CD4-positive, alpha-beta T cell treated with Interleukin-1 beta for 1 hour (primary cell): ENCODE measurements at regions not wholly inside any gene's neighbourhood (a gene's known extent, or its start where the extent isn't known, plus 50 kb on each side); places are given as distances from the start of the nearest gene placed in this dataset.

Experiments used
- DNase-seq, 2 donors: peaks; one replicate each; pipeline ENCODE4 v3.0.0-alpha.2; 2020 to 2022

GRCh38 chr3:34687671-34688070 lies 889.2 kb downstream of the PDCD6IP start:
- no peak for DNase-seq

DNA sequence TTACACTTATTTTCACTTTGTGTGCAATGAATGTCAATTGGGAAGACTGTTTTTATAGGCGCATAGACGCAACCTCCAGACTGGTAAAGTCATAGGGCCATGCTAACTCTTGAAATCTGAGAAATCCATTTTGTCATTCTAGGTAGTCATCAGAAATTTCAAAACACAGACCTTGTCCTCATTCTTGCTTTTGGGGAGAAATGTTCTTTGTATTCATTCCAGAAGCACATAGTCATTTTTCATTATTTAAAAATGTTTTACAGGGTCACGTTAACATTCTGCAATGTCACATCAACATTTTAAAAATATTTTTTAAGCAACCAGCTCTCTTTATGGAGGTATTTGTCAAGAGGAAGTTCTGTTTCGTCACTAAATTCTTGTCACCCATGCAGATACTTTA lies 898.4 kb downstream of the PDCD6IP start:
- DNase-seq = no peak

- DNase-seq = no peak
These were observed 904.6 kb downstream of the PDCD6IP start for GRCh38 chr3:34703053-34703452.

GRCh38 chr3:34724916-34725499 lies 914.3 kb upstream of the ARPP21 start:
- DNase-seq = no peak

DNA sequence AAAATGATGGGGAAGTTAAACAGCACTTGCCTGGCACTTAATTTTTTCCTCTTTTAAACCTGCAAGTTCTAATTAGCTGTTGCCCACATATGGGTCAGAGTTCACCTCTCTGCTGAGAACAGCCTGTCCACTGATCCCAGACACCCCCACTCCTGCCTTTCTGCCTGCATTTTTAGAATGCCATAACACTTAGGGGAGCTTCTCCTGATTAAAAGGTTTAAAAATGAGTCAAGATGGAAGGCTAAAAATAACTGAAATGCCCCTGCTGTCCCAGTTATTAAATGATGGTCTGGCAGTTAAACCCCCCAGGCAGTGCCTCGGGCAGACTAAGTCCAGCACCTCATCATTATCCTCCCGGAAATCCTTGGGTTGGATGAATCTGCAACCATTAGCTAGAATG lies 913.6 kb upstream of the ARPP21 start:
- DNase-seq = no peak

GRCh38 chr3:34727700-34728099 lies 911.6 kb upstream of the ARPP21 start:
- no peak for DNase-seq

GRCh38 chr3:34742151-34742550 lies 897.2 kb upstream of the ARPP21 start:
- DNase-seq = no peak

- DNase-seq = no peak
These were observed 880.6 kb upstream of the ARPP21 start for GRCh38 chr3:34758630-34759261.

DNA sequence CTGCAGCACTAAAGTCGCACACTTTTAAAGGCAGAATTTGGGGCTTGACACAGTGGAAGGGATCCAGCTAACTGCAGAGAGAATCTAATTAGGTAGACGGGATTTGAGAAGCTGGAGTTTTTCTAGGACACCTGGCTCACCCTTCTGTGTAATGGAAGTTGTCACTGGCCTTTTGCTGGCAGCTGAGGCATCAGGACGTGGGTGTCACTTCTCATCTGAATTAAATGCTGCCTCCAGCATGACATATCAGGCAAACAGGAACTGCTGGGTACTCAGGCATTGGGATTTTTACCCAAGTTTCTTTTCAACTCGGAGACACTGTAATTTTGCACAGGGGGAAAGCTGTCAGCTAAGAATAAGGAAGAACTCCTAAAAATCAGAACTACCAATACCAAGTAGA lies 861.9 kb upstream of the ARPP21 start:
- DNase-seq = no peak

- DNase-seq = no peak
These were observed 860.2 kb upstream of the ARPP21 start for GRCh38 chr3:34779092-34779491.

GRCh38 chr3:34780294-34780693 lies 859.0 kb upstream of the ARPP21 start:
- no peak for DNase-seq

DNA sequence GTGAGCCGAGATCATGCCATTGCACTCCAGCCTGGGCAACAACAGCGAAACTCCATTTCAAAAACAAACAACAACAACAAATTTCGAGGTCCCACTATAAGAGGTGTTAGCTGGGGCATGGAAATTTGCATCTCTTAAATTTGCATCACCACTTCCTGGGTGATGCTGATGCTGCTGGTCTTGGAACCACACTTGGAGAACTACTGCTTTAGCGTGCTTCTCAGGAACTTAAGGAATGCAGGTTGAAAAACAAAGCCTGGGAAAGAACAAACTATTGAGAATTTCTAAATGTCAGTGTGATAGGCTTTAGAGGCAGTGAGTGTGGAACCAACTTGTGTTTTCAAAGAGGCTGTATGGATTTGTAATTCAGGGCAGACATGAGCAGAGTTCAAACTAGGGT lies 858.4 kb upstream of the ARPP21 start:
- no peak for DNase-seq

DNA sequence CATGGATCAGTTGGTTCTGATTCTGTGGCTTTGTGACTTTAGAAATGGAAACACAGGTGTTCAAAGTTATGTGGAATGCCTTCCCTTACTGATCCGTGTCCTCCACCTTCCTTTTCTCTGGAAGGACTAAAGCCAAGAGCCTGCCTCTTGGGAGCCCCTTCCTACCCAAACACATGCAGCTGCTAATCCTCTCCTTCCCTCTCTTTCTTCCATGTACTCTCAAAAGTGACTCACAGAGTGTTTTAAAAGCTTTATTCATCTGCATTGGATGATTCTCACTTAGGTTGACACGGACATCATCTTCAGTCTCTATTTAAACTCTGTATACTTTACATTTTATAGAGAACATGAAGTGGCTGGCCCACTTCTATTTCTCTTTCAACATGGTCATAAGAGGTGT lies 856.5 kb upstream of the ARPP21 start:
- DNase-seq = no peak

DNA sequence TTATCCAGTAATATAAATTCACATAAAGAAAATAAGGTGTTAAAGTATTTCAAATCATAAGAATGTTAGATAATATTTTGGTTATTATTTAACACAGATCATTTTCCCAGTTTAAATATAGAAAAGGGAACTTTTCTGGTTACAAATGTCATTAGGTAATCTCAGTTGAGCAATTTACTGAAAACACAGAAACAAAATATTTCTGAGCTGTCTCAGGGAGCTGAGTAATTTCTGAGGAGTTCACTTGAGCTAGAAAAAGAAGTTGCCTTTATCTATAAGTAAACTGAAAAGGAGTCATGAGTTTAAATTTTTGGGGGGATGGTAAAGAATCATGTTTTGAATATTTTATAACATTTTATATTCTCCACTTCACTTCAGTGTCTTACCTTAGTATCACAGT lies 855.4 kb upstream of the ARPP21 start:
- DNase-seq = no peak

DNA sequence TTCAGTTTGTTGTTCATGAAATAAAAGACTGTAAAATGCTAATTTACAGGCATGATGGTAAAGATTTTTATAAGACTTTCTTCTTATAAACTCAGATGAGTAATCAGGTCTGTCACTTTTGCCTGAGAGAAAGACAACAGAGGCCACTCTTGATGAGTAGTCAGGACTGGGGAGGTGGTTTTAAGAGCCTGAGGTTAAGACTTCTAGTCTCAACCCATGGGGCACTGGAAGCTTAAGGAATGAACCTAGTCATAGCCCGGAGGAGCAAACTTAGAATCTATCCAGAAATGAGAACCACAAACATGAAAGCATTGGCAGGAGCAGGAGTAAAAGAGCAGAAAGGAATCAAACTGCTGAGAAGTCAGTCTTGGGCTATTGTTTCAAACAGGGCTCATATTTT lies 846.3 kb upstream of the ARPP21 start:
- no peak for DNase-seq

DNA sequence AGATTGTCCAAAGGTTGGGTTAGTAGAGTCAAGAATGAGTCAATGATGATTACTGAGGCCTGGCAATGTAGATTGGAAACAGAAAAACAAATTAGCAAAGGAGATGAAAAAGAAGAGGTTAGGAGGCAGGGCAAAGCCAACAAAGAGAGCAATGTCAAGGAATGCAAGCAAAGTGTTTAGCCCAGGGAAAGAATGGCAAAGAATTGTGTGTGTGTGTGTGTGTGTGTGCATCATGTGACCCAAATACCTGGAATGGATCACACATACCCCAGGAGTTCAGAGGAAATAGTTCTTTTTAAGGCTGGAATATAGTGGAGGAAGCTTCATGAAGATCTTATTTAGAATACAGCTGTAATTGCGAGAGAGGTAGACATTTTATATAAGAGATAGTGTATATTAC lies 831.7 kb upstream of the ARPP21 start:
- no peak for DNase-seq

GRCh38 chr3:34808287-34808686 lies 831.0 kb upstream of the ARPP21 start:
- no peak for DNase-seq

DNA sequence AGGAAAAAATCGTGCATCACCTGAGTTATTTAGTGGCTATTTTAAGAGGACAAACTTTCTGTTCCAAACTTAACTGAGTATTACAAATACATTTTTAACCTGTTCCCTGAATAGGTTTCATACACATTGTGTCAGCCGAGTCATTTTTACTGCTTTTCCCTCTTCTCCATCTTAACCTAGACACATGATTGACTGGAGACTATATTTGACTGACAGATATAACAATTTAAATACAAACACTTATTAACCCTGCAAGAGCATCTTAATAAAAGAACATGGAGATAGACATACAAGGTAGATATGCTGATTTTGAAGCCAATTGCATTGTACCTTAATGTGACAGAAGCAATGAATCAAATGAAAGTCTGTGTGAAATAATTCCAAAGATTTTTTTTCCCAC lies 810.5 kb upstream of the ARPP21 start:
- DNase-seq = no peak

GRCh38 chr3:34832865-34833508 lies 806.3 kb upstream of the ARPP21 start:
- DNase-seq = no peak

DNA sequence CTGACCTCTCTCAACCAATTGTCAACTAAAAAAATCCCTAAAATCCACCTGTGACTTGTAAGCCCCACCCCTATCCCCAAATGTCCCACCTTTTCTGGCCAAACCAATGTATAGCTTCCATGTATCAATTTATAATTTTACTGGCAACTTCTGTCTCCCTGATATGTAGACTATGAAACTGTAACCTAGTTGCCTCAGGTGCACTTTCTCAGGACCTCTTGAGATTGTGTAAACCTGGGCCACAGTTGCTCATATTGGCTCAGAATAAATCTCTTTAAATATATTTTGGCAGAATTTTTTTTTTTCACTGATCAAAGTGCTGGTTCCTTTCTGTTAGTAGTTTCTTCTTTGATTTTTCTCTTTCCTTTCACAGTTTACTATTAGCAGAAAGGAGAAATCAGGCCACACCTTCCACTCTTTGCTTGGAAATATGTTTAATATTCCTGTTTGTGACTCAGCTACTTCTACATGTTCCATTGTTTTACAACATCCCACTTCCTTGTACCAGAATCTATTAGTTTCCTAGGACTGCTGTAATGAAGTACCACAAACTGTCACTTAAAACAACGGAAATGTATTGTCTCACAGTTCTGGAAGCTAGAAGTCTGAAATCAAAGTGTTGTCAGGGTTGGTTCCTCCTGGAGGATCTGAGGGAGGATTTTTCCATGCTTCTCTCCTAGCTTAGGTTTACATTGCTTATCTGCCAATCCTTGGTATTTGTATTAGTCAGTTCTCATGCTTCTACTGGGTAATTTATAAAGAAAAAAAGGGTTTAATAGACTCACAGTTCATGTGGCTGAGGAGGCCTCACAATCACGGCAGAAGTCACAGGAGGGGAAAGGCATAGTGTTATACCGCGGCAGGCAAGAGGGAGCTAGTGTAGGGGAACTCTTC lies 801.2 kb upstream of the ARPP21 start:
- no peak for DNase-seq

GRCh38 chr3:34842706-34843480 lies 796.4 kb upstream of the ARPP21 start:
- DNase-seq = no peak

- no peak for DNase-seq
These were observed 795.1 kb upstream of the ARPP21 start for GRCh38 chr3:34844323-34844620.

- no peak for DNase-seq
These were observed 788.2 kb upstream of the ARPP21 start for GRCh38 chr3:34851137-34851536.
